CD14-positive monocyte (primary cell): ENCODE measurements at regions not wholly inside any gene's neighbourhood (a gene's known extent, or its start where the extent isn't known, plus 50 kb on each side); places are given as distances from the start of the nearest gene placed in this dataset.

Experiments used
- DNase-seq, 3 donors: peaks; one replicate each; pipeline ENCODE4 v3.0.0-alpha.2; 2011 to 2022
- H2AFZ ChIP-seq: 2 replicates; pipeline ENCODE4 v1.6.0; 2012; ENCODE audit warnings: mild to moderate bottlenecking, low read depth, low read length, inconsistent platforms; ENCODE audit not compliant: insufficient read depth, poor library complexity, severe bottlenecking
- H3K27ac ChIP-seq, 2 donors: 1 replicate in 1 of 2; 2 replicates in 1 of 2; pipeline ENCODE4 v1.5.1; 2012 to 2013; ENCODE audit warnings: low read length in 2 of 2, control low read depth in 1 of 2, inconsistent platforms in 1 of 2, low read depth in 1 of 2, mild to moderate bottlenecking in 1 of 2
- H3K27me3 ChIP-seq, 2 donors: one replicate each; pipeline versions ENCODE4 v1.6.0 to v1.6.1; 2011 to 2013; ENCODE audit warnings: low read length in 2 of 2; ENCODE audit not compliant: control insufficient read depth in 2 of 2, insufficient read depth in 2 of 2
- H3K36me3 ChIP-seq, 2 donors: replicated peaks in 1 of 2; 1 replicate in 1 of 2; 2 replicates in 1 of 2; pipeline versions ENCODE4 v1.5.1 to v1.6.1; 2012 to 2013; ENCODE audit warnings: low read length in 2 of 2, control low read depth in 1 of 2, inconsistent platforms in 1 of 2, mild to moderate bottlenecking in 1 of 2; ENCODE audit not compliant: insufficient read depth in 2 of 2, control insufficient read depth in 1 of 2
- H3K4me1 ChIP-seq, 2 donors: 1 replicate in 1 of 2; 2 replicates in 1 of 2; pipeline versions ENCODE4 v1.5.1 to v1.6.1; 2012 to 2013; ENCODE audit warnings: low read length in 2 of 2, control low read depth in 1 of 2, inconsistent platforms in 1 of 2, mild to moderate bottlenecking in 1 of 2, moderate library complexity in 1 of 2; ENCODE audit not compliant: insufficient read depth in 2 of 2, control insufficient read depth in 1 of 2
- H3K4me2 ChIP-seq: replicated peaks from 2 replicates; pipeline ENCODE3; 2012; ENCODE audit warnings: low read length, moderate library complexity, mild to moderate bottlenecking; ENCODE audit not compliant: poor library complexity, severe bottlenecking; ENCODE audit errors: extremely low read depth
- H3K4me3 ChIP-seq, 3 experiments: fragments of 200-600 bp in 1 of 3; sonication (generic) in 1 of 3; replicated peaks in 1 of 3; 1 replicate in 2 of 3; 2 replicates in 1 of 3; pipeline ENCODE4 v1.5.1; 2011 to 2013; ENCODE audit warnings: low read length in 3 of 3, mild to moderate bottlenecking in 3 of 3, control low read depth in 2 of 3, low read depth in 2 of 3, inconsistent platforms in 1 of 3, moderate library complexity in 1 of 3
- H3K79me2 ChIP-seq: 2 replicates; pipeline ENCODE4 v1.6.0; 2012; ENCODE audit warnings: mild to moderate bottlenecking, control low read depth, inconsistent platforms, low read length, moderate library complexity; ENCODE audit not compliant: insufficient read depth
- H3K9ac ChIP-seq: 2 replicates; pipeline ENCODE4 v1.6.0; 2017; ENCODE audit warnings: low read length, mild to moderate bottlenecking; ENCODE audit not compliant: insufficient read depth, poor library complexity, severe bottlenecking
- H3K9me3 ChIP-seq, 2 donors: replicated peaks in 1 of 2; 1 replicate in 1 of 2; 2 replicates in 1 of 2; pipeline versions ENCODE4 v1.5.1 to v1.6.1; 2012 to 2013; ENCODE audit warnings: low read length in 2 of 2, control low read depth in 1 of 2; ENCODE audit not compliant: control insufficient read depth in 1 of 2, insufficient read depth in 1 of 2
- H4K20me1 ChIP-seq: 2 replicates; pipeline ENCODE4 v1.6.0; 2012; ENCODE audit warnings: mild to moderate bottlenecking, low read length, control low read depth, moderate library complexity; ENCODE audit not compliant: insufficient read depth
- H3K27ac Mint-ChIP-seq, 7 donors: one replicate each; pipeline ENCODE4 v1.8.0; 2020; ENCODE audit warnings: mild to moderate bottlenecking in 7 of 7, mixed read lengths in 7 of 7, moderate library complexity in 6 of 7, inconsistent platforms in 2 of 7
- H3K27me3 Mint-ChIP-seq, 3 donors: one replicate each; pipeline ENCODE4 v1.8.0; 2021 to 2022; ENCODE audit warnings: low read depth in 3 of 3, mild to moderate bottlenecking in 3 of 3, mixed read lengths in 3 of 3, moderate library complexity in 3 of 3, inconsistent platforms in 1 of 3
- H3K36me3 Mint-ChIP-seq, 2 donors: one replicate each; pipeline ENCODE4 v1.8.0; 2020; ENCODE audit warnings: mixed read lengths in 2 of 2, inconsistent platforms in 1 of 2, mild to moderate bottlenecking in 1 of 2
- H3K4me1 Mint-ChIP-seq: one replicate; pipeline ENCODE4 v1.8.0; 2020; ENCODE audit warnings: mild to moderate bottlenecking, mixed read lengths
- H3K4me3 Mint-ChIP-seq, 2 donors: one replicate each; pipeline ENCODE4 v1.8.0; 2020; ENCODE audit warnings: mild to moderate bottlenecking in 2 of 2, mixed read lengths in 2 of 2, moderate library complexity in 1 of 2
- H3K9me3 Mint-ChIP-seq, 7 donors: one replicate each; pipeline ENCODE4 v1.8.0; 2020 to 2022; ENCODE audit warnings: mixed read lengths in 7 of 7, mild to moderate bottlenecking in 6 of 7, moderate library complexity in 6 of 7, inconsistent platforms in 2 of 7
- WGBS: methylation state at CpG from one replicate; pipeline ENCODE4 v1.1.5; 2013; ENCODE audit warnings: missing lambda C conversion rate; ENCODE audit not compliant: insufficient coverage; 5-methylcytosine and 5-hydroxymethylcytosine counted together
- intact Hi-C, 2 donors: fragments of 100-400 bp; cut with micrococcal nuclease; formaldehyde crosslinking; loops; one replicate each; pipeline versions ENCODE4 v1.15.0 to v1.15.1; 2023
- TF ChIP-seq, protein P1 (sequence below): fragments of 200-600 bp; IDR thresholded peaks from one replicate; pipeline ENCODE4 v1.8.0; 2022; ENCODE audit warnings: antibody characterized with exemption, mild to moderate bottlenecking

DNA sequence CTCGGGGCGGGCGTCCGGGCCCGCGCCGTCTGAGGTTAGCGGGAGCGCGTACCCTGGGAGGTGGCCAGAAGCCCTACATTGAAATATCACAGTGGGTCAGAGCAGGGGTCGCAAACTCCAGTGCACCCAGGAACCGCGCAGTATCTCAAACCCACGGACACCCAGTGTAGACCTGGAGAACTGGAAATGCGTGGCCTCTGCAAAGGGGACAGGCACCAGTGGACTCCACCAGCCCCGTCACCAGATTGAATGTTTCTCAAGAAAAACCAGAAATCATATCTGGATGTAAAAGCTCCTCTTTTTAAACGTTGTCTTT, 117.6 kb upstream of the SMIM23 start:
- H3K4me3 ChIP-seq, result no peak overlapping the region
- no peaks in the 10 kb centered on the region for H3K27me3 ChIP-seq
- H3K9me3 ChIP-seq, result no peaks in the 10 kb centered on the region
- no peaks in the 10 kb centered on the region for H3K36me3 ChIP-seq
- intact Hi-C loops, result no loop called here
- no peak for DNase-seq
- H3K27ac ChIP-seq, result no peak overlapping the region
- H4K20me1 ChIP-seq, result no peaks in the 10 kb centered on the region
- Mint-ChIP-seq H3K9me3 (no peaks in the 10 kb centered on the region), H3K27me3 (peaks cover 0 to 2% (median 1%) of the 10 kb centered on the region in 3 donors), H3K4me1 (no peaks in the 10 kb centered on the region), H3K27ac (no peak overlapping the region), H3K4me3 (no peak overlapping the region), H3K36me3 (no peaks in the 10 kb centered on the region)
- H3K4me1 ChIP-seq, result no peaks in the 10 kb centered on the region
- H3K9ac ChIP-seq, result no peak overlapping the region
- no peaks in the 10 kb centered on the region for H3K79me2 ChIP-seq
- H3K4me2 ChIP-seq, result no peak overlapping the region
- TF ChIP-seq, protein P1, sequence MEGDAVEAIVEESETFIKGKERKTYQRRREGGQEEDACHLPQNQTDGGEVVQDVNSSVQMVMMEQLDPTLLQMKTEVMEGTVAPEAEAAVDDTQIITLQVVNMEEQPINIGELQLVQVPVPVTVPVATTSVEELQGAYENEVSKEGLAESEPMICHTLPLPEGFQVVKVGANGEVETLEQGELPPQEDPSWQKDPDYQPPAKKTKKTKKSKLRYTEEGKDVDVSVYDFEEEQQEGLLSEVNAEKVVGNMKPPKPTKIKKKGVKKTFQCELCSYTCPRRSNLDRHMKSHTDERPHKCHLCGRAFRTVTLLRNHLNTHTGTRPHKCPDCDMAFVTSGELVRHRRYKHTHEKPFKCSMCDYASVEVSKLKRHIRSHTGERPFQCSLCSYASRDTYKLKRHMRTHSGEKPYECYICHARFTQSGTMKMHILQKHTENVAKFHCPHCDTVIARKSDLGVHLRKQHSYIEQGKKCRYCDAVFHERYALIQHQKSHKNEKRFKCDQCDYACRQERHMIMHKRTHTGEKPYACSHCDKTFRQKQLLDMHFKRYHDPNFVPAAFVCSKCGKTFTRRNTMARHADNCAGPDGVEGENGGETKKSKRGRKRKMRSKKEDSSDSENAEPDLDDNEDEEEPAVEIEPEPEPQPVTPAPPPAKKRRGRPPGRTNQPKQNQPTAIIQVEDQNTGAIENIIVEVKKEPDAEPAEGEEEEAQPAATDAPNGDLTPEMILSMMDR, result no peak
- H2AFZ ChIP-seq, result no peak overlapping the region
- WGBS, result 96% methylated on average over 15 of the region's 17 CpGs

GRCh38 chr5:171669571-171669970, 116.0 kb upstream of the SMIM23 start:
- H3K36me3 Mint-ChIP-seq, result no peaks in the 10 kb centered on the region
- Histone ChIP-seq H4K20me1 (no peaks in the 10 kb centered on the region), H3K4me3 (no peak overlapping the region), H2AFZ (no peak overlapping the region), H3K79me2 (no peaks in the 10 kb centered on the region), H3K4me2 (no peak overlapping the region), H3K36me3 (no peaks in the 10 kb centered on the region), H3K9ac (no peak overlapping the region), H3K9me3 (no peaks in the 10 kb centered on the region), H3K27ac (no peak overlapping the region), H3K27me3 (no peaks in the 10 kb centered on the region), H3K4me1 (no peaks in the 10 kb centered on the region)
- intact Hi-C loops, result no loop called here
- H3K4me3 Mint-ChIP-seq, result no peak overlapping the region
- peaks cover 0 to 5% (median 5%) of the 10 kb centered on the region in 3 donors for H3K27me3 Mint-ChIP-seq
- no peaks in the 10 kb centered on the region for H3K4me1 Mint-ChIP-seq
- TF ChIP-seq, protein P1, result no peak
- DNase-seq, result no peak
- peaks cover 0 to 6% (median 0%) of the 10 kb centered on the region in 7 donors for H3K9me3 Mint-ChIP-seq
- no peak overlapping the region for H3K27ac Mint-ChIP-seq
